ENCODE measurements at regions not wholly inside any gene's neighbourhood (a gene's known extent, or its start where the extent isn't known, plus 50 kb on each side); places are given as distances from the start of the nearest gene placed in this dataset.
"Not testable (repeated sequence)": the region's sequence is repeated elsewhere in the genome, so short reads cannot be mapped to it uniquely, and the experiment has no call there.

GRCh38 chr5:118590806-118591205, 397.5 kb downstream of the DTWD2 start:
- no peaks in the 10 kb centered on the region for H3K36me3 Mint-ChIP-seq (ENCODE audit: low read depth)
- H3K4me3 Mint-ChIP-seq, result no peak overlapping the region
- DNase-seq, result no peak
- ATAC-seq (ENCODE audit: low read depth), result no peak
- ChIA-PET POLR2A (no interaction called here), CTCF (no interaction called here)
- no peaks in the 10 kb centered on the region for H3K9me3 Mint-ChIP-seq
- intact Hi-C loops (cut with micrococcal nuclease), result loop anchor here (10.0 kb wide), 1 partner anchor 1154 kb away; no protein-coding TSS in a partner anchor
- peaks cover 10% of the 10 kb centered on the region for H3K27me3 Mint-ChIP-seq
- no peak overlapping the region for H3K27ac Mint-ChIP-seq
- H3K4me1 Mint-ChIP-seq, result no peaks in the 10 kb centered on the region
- no peak for TF ChIP-seq CTCF (IDR thresholded peaks at IDR 0.05)

GRCh38 chr5:118580949-118581348, 407.4 kb downstream of the DTWD2 start:
- Mint-ChIP-seq H3K9me3 (no peaks in the 10 kb centered on the region), H3K27ac (no peak overlapping the region)
- CTCF ChIA-PET, result no interaction called here

GRCh38 chr5:118578093-118578492, 410.3 kb downstream of the DTWD2 start:
- H3K4me3 Mint-ChIP-seq, result no peak overlapping the region
- CTCF ChIA-PET, result no interaction called here
- DNase-seq, result no peak
- H3K9me3 Mint-ChIP-seq, result peaks cover 2% of the 10 kb centered on the region
- no peak for ATAC-seq (ENCODE audit: low read depth)
- POLR2A ChIA-PET, result no interaction called here
- no peaks in the 10 kb centered on the region for H3K4me1 Mint-ChIP-seq
- no peak overlapping the region for H3K27ac Mint-ChIP-seq
- intact Hi-C loops (cut with micrococcal nuclease), result no loop called here
- no peaks in the 10 kb centered on the region for H3K36me3 Mint-ChIP-seq (ENCODE audit: low read depth)
- peaks cover 2% of the 10 kb centered on the region for H3K27me3 Mint-ChIP-seq
- no peak for TF ChIP-seq CTCF (IDR thresholded peaks at IDR 0.05)

More at GRCh38 chr5:118580949-118581348, 407.4 kb downstream of the DTWD2 start:
- DNase-seq (no peak), ATAC-seq (ENCODE audit: low read depth) (no peak)
- intact Hi-C loops (cut with micrococcal nuclease), result no loop called here
- H3K4me1 Mint-ChIP-seq, result no peaks in the 10 kb centered on the region
- H3K4me3 Mint-ChIP-seq, result no peak overlapping the region
- POLR2A ChIA-PET, result no interaction called here
- TF ChIP-seq CTCF (IDR thresholded peaks at IDR 0.05), result no peak
- no peaks in the 10 kb centered on the region for H3K36me3 Mint-ChIP-seq (ENCODE audit: low read depth)
- peaks cover 2% of the 10 kb centered on the region for H3K27me3 Mint-ChIP-seq

DNA sequence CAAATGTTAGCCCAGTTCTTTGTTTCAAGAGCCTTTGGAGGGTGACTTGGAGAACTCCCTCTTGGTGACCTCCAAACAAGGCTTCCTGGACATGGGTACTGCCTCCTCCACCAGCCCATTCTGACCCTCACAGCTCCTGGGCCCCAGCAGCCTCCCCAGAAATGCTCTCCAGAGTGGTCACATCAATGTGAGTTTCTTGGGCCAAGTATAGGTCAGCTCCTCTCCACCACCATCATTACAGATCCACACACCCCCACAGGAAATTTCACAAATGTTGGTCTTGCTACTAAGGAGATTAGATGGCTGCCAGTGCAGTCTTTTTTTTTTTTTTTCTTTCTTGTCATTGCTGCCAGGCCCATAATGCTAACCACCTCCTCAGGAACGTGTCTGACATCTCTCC, 410.7 kb downstream of the DTWD2 start:
- Mint-ChIP-seq H3K9me3 (peaks cover 2% of the 10 kb centered on the region), H3K36me3 (ENCODE audit: low read depth) (no peaks in the 10 kb centered on the region), H3K4me3 (no peak overlapping the region), H3K27me3 (peaks cover 2% of the 10 kb centered on the region), H3K4me1 (no peaks in the 10 kb centered on the region), H3K27ac (no peak overlapping the region)
- DNase-seq (no peak), ATAC-seq (ENCODE audit: low read depth) (no peak)
- ChIA-PET POLR2A (no interaction called here), CTCF (no interaction called here)
- intact Hi-C loops (cut with micrococcal nuclease), result no loop called here
- TF ChIP-seq CTCF (IDR thresholded peaks at IDR 0.05), result no peak

- H3K4me1 Mint-ChIP-seq; H3K27me3 Mint-ChIP-seq; H3K27ac Mint-ChIP-seq; H3K4me3 Mint-ChIP-seq; H3K36me3 Mint-ChIP-seq (ENCODE audit: low read depth); CTCF ChIA-PET; POLR2A ChIA-PET; H3K9me3 Mint-ChIP-seq; intact Hi-C loops (cut with micrococcal nuclease); DNase-seq; ATAC-seq (ENCODE audit: low read depth): not testable (repeated sequence)
Measured at GRCh38 chr5:118570276-118570675, 418.1 kb downstream of the DTWD2 start.

DNA sequence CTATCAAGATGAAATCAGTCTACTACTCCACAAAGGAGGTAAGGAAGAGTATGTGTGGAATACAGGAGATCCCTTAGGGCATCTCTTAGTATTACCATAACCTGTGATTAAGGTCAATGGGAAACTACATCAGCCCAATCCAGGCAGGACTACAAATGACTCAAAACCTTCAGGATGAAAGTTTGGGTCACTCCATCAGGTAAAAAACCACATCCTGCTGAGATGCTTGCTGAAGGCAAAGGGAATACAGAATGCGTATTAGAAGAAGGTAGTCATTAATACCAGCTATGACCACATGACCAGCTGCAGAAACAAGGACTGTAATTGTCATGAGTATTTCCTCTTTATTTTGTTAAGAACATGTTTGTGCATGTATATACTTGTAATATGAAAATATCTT, 418.8 kb downstream of the DTWD2 start:
- H3K4me1 Mint-ChIP-seq; H3K27me3 Mint-ChIP-seq; intact Hi-C loops (cut with micrococcal nuclease); H3K27ac Mint-ChIP-seq; POLR2A ChIA-PET; DNase-seq; ATAC-seq (ENCODE audit: low read depth); CTCF ChIA-PET; H3K36me3 Mint-ChIP-seq (ENCODE audit: low read depth); H3K9me3 Mint-ChIP-seq; H3K4me3 Mint-ChIP-seq: not testable (repeated sequence)

All from activated B cell treated with CpG ODN at 0.5 μM for 24 hours (primary cell).